Aorta (tissue), 5 donors: ENCODE measurements at regions not wholly inside any gene's neighbourhood (a gene's known extent, or its start where the extent isn't known, plus 50 kb on each side); places are given as distances from the start of the nearest gene placed in this dataset.

Experiments used
- ATAC-seq: fragments of 200-7000 bp; cut with Tn5 transposase; one replicate; pipeline ENCODE4 v1.9.1; 2022; ENCODE audit warnings: moderate library complexity; ENCODE audit not compliant: low FRiP score
- DNase-seq, 2 donors: peaks; one replicate each; pipeline ENCODE4 v3.0.0-alpha.2; 2020
- H3K27ac ChIP-seq, 2 donors: one replicate each; pipeline ENCODE4 v1.5.1; 2013; ENCODE audit warnings: low read length in 2 of 2, mild to moderate bottlenecking in 2 of 2, moderate library complexity in 2 of 2, control low read depth in 1 of 2, inconsistent platforms in 1 of 2, low read depth in 1 of 2
- H3K27me3 ChIP-seq, 2 donors: one replicate each; pipeline ENCODE4 v1.6.1; 2013; ENCODE audit warnings: control low read depth in 1 of 2, low read length in 1 of 2, mild to moderate bottlenecking in 1 of 2, moderate library complexity in 1 of 2; ENCODE audit not compliant: insufficient read depth in 2 of 2, control insufficient read depth in 1 of 2
- H3K36me3 ChIP-seq, 2 donors: one replicate each; pipeline ENCODE4 v1.6.1; 2013; ENCODE audit warnings: control low read depth in 1 of 2, low read length in 1 of 2, mild to moderate bottlenecking in 1 of 2; ENCODE audit not compliant: insufficient read depth in 2 of 2, control insufficient read depth in 1 of 2
- H3K4me1 ChIP-seq, 2 donors: one replicate each; pipeline ENCODE4 v1.6.1; 2013; ENCODE audit warnings: low read length in 2 of 2, control low read depth in 1 of 2, mild to moderate bottlenecking in 1 of 2, moderate library complexity in 1 of 2; ENCODE audit not compliant: insufficient read depth in 2 of 2, control insufficient read depth in 1 of 2
- H3K4me3 ChIP-seq, 2 donors: one replicate each; pipeline ENCODE4 v1.5.1; 2013; ENCODE audit warnings: low read length in 2 of 2, control low read depth in 1 of 2, mild to moderate bottlenecking in 1 of 2
- H3K9me3 ChIP-seq: one replicate; pipeline ENCODE4 v1.6.1; 2013; ENCODE audit warnings: mild to moderate bottlenecking, low read length; ENCODE audit not compliant: control insufficient read depth
- WGBS, 2 donors: extraction: QIAGEN DNeasy Blood & Tissue Kit; methylation state at CpG; one replicate each; pipeline ENCODE4 v1.1.7; 2013; 5-methylcytosine and 5-hydroxymethylcytosine counted together
- intact Hi-C, 2 donors: fragments of 100-400 bp; cut with DNase I; formaldehyde crosslinking; loops; one replicate each; pipeline versions ENCODE4 v1.14.2 to v1.15.0; 2022
- donor health status: healthy with polysubstance abuse.
- donor health status: Bipolar disorder and iron deficiency.
- donor health status: DM: no; HTN: no; CAD: no.
- donor health status: DM: no; HTN: no; CAD: no.
- donor health status: DM: yes; HTN: yes; CAD: no.

DNA sequence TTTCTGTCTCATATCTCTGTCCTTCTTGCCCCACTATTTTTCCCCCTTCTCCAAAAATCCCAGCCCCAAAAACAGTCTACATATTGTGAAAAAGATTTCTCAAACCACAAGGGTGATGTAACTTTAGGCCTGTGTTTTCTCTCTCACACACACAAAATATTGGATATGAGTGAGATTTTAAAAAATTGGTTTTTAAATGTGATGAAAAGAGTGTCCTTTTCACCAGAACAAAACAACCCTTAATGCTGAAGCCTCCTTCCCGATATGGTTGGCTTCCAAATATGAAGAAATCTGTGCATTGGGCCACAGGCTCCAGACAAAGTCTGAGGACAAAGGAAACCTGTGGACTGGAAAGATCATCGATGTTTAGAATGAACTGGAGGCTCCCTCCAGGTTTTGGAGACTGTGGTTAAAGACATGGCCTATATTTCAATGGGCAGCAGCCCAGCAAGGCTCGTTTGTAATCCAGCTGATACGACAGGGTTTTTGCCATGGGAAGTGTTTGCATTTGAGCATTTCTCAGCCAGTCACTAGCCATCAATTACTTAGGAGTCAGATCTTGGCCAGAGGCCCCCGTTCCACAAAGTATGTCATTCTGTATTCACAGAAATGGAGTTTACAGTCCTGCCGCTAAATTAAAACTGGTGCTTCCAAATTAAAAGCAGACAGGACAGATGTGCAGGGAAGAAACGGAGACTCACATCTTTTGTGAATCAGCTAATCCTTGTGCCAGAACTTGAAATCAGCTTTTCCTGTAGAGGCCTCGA lies 546.3 kb downstream of the EBF1 start:
- Histone ChIP-seq H3K4me3 (no peak overlapping the region), H3K9me3 (peaks cover 3% of the 10 kb centered on the region), H3K36me3 (no peaks in the 10 kb centered on the region), H3K27ac (no peak overlapping the region), H3K27me3 (peaks cover 0 to 1% of the 10 kb centered on the region in 2 donors), H3K4me1 (no peaks in the 10 kb centered on the region)
- intact Hi-C loops: no loop called here
- WGBS, 2 donors: 14 to 18% methylated on average over 8 of the region's 8 CpGs
- DNase-seq (peak in 1 of 2 donors; percentile 56), ATAC-seq (peak; percentile 70)

DNA sequence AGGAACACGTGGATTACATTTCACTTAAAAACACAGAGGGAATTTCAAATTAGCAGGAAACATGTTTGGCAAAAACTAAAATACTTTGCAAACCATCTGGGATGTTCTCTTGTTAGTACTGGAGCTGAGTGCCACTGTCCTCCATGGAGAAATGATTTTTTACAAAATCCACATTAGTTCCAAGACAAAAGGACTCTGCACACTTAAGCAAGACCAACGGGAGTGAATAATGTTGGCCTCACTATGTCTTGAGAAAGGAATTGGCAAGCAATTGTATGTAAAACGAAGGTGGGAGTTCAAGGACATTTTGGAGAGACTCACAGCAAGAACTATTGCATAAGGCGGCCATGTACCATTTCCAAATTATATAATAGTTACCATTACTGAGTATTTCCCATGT lies 547.5 kb downstream of the EBF1 start:
- ATAC-seq: peak; percentile 72
- no peak overlapping the region for H3K27ac ChIP-seq
- DNase-seq: no peak
- H3K4me3 ChIP-seq: no peak overlapping the region
- H3K9me3 ChIP-seq: peaks cover 3% of the 10 kb centered on the region
- no peaks in the 10 kb centered on the region for H3K4me1 ChIP-seq
- intact Hi-C loops: no loop called here
- no peaks in the 10 kb centered on the region for H3K36me3 ChIP-seq
- peaks cover 0 to 1% of the 10 kb centered on the region in 2 donors for H3K27me3 ChIP-seq
- 52 to 71% methylated on average over 4 of the region's 4 CpGs for WGBS, 2 donors

DNA sequence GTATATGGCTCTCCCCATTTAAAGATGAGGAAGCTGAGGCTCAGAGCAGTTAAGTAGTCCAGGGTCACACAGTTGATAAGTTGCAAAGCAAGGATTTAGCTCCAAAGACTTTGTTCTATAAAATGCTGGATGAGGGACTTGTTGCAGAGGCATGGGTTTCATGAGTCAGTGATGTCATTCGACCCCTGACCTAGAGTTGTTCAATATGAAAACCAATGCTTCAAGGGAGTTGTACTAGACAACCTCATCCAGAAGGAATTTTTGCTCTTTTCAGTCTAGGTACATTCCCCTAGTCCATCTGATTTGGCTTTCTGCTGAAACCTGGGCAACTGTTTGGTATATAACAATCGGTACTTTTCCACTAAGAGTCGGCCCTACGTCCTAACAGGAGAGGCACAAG lies 550.4 kb downstream of the EBF1 start:
- H3K27me3 ChIP-seq: no peaks in the 10 kb centered on the region
- no peaks in the 10 kb centered on the region for H3K4me1 ChIP-seq
- DNase-seq (no peak), ATAC-seq (no peak)
- no peak overlapping the region for H3K4me3 ChIP-seq
- no peak overlapping the region for H3K27ac ChIP-seq
- no peaks in the 10 kb centered on the region for H3K36me3 ChIP-seq
- H3K9me3 ChIP-seq: peaks cover 1% of the 10 kb centered on the region
- 95% methylated on average over 4 of the region's 4 CpGs for WGBS, 2 donors
- intact Hi-C loops: no loop called here

DNA sequence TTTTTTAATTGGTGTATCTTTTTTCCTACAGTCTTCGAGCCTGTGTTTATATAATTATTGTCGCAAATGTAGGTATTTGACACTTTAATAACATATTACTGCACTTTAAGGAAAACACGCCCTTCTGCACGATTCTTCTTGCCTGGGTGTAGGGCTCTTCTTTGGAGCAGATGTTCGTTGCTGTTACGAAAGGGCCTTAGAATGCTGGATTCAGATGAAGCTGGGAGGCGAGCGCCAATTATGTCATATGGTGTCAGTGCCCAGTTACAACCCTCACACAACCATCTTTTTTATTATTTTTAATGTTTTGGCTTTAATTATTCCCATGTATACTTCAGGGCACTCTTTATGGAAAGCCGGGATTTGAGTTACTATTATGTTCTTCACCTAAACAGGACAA lies 553.0 kb downstream of the EBF1 start:
- Histone ChIP-seq H3K36me3 (no peaks in the 10 kb centered on the region), H3K27ac (no peak overlapping the region), H3K4me1 (no peaks in the 10 kb centered on the region), H3K9me3 (peaks cover 1% of the 10 kb centered on the region), H3K4me3 (no peak overlapping the region), H3K27me3 (no peaks in the 10 kb centered on the region)
- DNase-seq: no peak
- WGBS, 2 donors: 86 to 90% methylated on average over 9 of the region's 9 CpGs
- no peak for ATAC-seq
- intact Hi-C loops: no loop called here

DNA sequence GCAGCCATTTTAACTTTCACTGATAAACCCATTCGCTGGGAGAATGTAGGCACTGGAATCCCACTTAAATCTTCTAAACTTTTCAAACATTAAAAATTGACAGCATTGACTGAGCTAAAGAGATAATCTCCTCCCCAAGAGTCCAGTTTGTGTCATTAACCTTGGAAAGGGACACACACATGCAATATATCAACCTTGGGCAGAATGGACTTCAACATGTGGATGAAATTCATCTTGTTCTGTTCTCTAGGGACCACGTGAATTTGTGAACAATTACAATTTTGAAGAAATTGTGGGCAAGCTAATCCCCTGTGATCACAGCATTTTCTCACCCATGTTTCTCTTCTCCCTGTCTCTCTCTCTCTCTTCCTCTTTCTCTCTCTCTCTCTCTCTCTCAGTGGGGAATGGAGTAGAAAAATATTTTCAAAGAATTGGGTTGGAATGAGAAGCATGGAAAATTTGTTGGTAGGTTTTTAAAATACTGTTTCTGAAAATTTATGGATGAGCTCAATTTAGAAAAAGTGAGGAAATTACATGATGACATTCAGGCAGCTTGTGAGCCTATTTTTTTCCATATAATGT lies 553.7 kb downstream of the EBF1 start:
- DNase-seq: no peak
- H3K36me3 ChIP-seq: no peaks in the 10 kb centered on the region

DNA sequence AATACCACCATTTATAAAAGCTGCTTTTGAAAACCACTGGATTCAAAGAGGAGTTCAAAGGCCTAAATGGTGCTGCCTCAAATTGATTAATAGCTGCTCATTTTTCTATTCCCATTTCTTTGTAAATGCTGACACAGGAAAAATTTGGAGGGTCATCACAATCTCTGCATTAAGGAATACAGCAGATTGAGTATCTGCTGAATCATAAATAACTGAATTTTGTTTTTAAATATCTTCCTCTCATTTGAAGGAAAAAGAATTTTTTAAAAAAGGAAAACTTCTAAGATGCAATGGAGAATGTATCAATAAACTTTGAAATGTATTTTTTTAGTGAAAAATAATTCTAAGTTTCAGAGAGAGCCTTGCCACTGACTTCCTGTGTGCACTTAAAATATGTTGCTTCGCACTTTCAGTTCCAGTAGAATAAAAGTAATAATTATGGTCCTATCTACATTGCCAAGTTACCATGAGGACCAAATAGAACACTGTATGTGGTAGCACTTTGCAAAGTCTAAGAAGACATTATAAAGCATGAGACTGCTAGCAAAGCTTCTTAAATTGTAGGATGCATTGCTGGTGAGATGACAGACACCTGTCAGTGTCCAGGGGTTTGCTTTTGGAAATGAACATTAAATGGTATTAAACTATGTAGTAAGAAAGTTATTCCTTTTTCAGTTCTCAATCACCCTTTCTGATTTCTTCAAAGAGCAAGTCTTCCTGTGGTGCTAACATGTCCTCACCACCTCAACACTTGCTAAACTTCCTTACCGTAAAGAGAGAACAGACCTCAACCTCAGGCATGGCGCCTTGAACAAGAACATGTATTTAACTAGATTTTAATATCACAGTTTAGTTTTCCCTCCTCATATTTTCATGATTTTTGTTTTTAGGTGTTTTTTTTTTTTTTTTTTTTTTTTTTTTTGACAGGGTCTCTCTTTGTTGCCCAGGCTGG lies 555.1 kb downstream of the EBF1 start:
- H3K4me1 ChIP-seq: no peaks in the 10 kb centered on the region
- peaks cover 1% of the 10 kb centered on the region for H3K9me3 ChIP-seq
- WGBS, 2 donors: 96 to 97% methylated on average over 3 of the region's 3 CpGs
- ATAC-seq: no peak
- no peak for DNase-seq
- H3K27ac ChIP-seq: no peak overlapping the region
- intact Hi-C loops: no loop called here
- no peaks in the 10 kb centered on the region for H3K27me3 ChIP-seq
- H3K4me3 ChIP-seq: no peak overlapping the region
- no peaks in the 10 kb centered on the region for H3K36me3 ChIP-seq

More for the DNA sequence above, 553.7 kb downstream of the EBF1 start:
- ATAC-seq: no peak
- Histone ChIP-seq H3K27ac (no peak overlapping the region), H3K4me1 (no peaks in the 10 kb centered on the region), H3K4me3 (no peak overlapping the region), H3K27me3 (no peaks in the 10 kb centered on the region), H3K9me3 (peaks cover 1% of the 10 kb centered on the region)
- WGBS, 2 donors: 71 to 74% methylated on average over 2 of the region's 2 CpGs
- intact Hi-C loops: no loop called here

DNA sequence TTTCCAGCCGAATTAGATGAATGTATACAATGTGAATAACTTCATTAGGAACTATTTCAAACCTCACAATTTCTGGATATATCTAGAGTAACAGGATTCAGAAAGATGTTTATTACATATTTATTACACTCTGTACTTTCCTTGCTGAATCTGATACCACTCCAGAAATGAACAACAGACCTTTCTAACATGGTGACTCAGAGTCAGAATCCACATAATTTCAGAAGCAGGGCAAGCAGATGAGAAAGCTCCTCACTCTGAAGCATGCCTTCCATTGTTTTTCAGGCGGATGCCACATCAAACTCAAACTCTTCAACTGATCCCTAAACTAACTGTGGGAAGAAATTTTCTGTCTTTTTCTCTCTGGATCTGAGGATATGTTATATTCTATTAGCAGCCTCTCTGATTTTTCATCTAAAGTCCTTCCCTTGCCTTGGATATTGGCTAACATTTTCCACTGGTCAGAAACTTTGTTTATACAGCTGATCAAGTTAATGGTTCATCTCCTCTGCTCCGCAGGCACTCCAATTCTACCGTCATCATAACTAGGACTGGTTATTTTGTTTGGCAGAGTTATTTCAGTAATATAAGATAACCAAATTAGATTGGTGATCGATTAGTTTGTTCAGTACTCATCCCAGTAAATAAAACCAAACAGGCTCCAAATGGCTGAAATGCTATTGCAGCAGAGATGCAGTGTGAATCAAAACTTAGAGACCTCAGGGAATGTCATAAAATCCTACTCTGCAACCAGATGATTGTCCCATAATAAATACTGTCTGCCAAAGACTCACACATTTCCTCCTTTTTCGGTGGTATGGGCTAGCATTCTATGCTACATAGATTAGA lies 556.0 kb downstream of the EBF1 start:
- H3K4me1 ChIP-seq: no peaks in the 10 kb centered on the region
- no peaks in the 10 kb centered on the region for H3K27me3 ChIP-seq
- H3K9me3 ChIP-seq: no peaks in the 10 kb centered on the region
- no peak overlapping the region for H3K27ac ChIP-seq
- H3K36me3 ChIP-seq: no peaks in the 10 kb centered on the region
- intact Hi-C loops: no loop called here
- peak; percentile 75 for ATAC-seq
- no peak overlapping the region for H3K4me3 ChIP-seq
- 61 to 68% methylated on average over 6 of the region's 6 CpGs for WGBS, 2 donors
- no peak for DNase-seq
